RPMI8226 (cell line): ENCODE measurements at regions not wholly inside any gene's neighbourhood (a gene's known extent, or its start where the extent isn't known, plus 50 kb on each side); places are given as distances from the start of the nearest gene placed in this dataset.
"Not testable (repeated sequence)": the region's sequence is repeated elsewhere in the genome, so short reads cannot be mapped to it uniquely, and the experiment has no call there.

Source experiments
- DNase-seq: peaks from one replicate; pipeline ENCODE4 v3.0.0-alpha.2; 2015

DNA sequence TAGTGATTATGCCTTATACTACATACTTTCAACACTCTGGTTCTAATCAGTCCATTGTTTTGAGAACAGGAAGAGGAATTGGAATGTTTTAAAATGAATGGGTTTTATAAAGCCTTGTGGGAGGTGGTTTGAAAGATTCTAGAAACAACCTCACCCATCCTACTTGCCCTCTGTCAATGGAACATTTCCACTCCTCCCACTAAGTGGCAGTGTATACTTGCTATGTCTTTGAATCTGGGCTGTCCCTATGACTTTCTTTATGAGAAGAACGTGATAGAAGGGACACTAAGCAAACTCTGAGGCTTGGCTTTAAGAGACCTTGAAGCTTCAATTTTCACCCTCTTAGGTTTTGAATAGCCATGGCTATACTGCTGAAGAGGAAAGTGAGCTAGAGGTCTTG, 611.2 kb downstream of the PPP4R3C start:
- no peak for DNase-seq

GRCh38 chrX:26848511-26848910, 614.6 kb downstream of the PPP4R3C start:
- no peak for DNase-seq

DNA sequence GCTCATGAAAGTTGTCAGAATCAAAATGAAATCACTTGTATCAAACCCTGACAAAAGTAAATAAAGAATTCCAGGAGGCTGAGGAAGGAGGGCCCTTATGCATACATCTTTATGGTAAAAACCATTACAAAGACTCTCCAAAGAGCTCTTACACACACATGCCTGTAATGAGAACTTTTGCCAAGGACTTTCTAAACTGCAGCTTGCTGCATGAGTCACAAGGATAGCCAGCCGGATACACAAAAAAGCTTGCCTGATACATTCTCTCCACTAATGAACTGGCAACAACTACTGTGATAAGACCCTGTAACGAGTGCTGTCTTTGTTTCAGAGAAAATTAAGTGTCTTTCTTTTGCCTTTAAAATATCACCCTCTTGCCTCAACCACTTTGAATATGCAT, 618.1 kb downstream of the PPP4R3C start:
- no peak for DNase-seq

GRCh38 chrX:26822448-26822847, 606.5 kb downstream of the MAGEB5 start:
- DNase-seq: no peak

- DNase-seq: no peak
These were observed 573.8 kb downstream of the MAGEB5 start for GRCh38 chrX:26789751-26790150.

DNA sequence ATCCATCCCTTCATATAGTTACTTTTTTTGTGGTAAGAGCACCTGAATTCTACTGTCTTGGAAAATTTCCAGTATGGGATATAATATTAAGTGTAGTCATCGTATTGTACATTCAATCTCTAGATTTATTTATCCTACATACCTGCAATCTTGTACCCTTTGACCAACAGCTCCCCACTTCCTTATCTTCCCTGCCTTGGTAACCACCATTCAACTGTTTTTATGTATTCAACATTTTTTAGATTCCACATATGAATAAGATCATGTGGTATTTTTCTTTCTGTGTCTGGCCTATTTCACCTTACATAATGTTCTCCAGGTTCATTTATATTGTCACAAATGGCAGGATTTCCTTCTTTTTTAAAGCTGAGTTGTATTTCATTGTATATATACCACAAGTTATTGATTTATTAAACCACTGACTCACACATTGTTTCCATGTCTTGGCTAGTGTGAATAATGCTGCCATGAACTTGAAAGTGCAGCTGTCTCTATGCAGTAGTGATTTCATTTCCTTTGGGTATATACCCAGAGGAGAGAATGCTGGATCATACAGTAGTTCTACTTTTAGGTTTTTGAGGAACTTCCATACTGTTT, 572.5 kb downstream of the MAGEB5 start:
- DNase-seq: no peak

DNA sequence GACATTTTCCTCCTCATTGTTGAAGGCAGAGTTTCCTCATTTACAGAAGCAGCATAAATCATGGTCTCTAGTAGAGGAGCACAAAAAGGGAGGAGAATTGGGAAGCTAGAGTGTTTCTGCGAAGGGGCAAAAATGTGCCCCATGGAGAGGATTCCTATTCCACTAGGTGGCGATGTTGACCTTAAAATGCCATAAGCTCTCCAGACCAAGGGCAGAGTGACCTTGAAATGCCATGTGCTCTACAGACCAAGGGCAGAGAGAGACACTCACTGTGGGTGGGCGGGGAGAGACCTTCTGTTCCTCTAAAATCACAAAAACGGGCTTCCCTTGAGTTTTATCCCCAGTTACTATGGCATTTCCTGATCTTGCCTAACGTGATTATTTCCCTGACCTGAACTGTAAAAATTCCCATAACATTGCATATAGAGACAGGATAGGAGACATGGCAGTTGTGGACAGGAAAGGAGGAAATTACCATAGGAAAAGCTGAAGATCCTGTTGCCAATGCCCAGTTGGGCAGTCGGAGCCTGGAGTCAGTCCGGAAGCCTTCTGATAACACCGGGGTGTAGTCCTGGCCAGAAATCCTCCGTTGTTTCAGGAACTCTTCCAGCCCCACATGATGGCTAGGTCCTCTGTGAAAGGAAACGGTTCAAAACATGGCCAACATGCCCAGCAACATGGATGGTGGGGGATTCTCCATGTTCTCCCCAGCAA, 567.7 kb downstream of the MAGEB5 start:
- DNase-seq: peak; percentile 38

DNA sequence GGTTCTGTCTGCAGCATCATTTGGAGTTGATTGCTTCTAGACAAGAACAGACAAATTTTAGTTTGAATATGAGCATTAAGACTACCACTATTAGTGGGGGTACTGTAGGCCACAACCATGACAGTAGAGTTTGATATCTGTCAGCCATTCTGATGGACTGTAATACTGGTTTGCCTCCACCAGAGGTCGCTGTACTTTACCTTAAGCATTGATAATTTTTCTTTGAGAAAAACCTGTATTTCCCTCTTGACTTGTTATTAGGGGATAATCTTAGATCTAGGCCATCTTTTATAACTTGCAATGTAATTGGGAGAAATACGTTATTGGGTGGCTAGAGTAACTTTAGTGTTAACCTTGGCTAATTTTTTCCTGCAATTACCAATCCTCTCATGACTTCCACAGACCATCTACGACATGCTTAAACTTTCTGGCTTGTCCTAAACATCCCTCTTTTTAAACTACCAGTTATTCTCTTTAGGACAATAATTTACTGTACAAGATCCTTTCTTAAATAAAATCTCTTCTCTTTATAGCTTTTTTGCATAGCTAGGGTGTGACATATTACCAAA, 562.4 kb downstream of the MAGEB5 start:
- DNase-seq: peak; percentile 2

DNA sequence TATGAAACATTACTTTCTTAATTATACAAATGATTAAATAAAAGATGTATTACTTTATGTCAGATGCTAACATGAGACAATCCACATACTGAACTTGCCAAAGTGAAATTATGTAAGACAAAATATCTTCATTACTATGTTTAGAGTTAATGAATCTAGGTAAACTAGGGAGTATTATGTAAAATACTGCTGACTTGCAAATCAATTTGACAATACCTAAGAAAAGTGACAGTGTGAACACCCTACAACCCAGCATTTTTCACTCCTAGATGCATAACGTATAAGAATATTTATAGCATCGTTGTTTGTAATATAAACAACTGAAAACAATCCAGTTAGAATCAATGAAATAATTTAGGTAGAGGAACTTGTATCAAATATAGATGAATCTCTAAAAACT, 546.3 kb downstream of the MAGEB5 start:
- no peak for DNase-seq

DNA sequence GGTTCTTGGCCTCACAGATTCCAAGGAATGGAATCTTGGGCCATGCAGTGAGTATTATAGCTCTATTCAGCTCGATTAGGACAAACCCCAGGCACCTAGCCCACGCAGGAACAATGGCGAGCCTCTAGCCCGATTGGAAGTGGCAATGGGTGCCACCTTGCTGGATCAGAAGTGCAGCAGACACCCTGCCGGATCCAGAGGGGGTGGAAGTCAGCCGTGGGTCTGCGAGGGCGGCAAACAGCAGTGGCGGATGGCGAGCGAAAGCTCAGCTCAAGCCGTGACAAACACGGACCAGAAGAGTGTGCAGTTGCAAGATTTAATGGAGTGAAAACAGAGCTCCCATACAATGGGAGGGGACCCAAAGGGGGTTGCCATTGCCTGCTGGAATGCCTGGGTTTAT, 539.8 kb downstream of the MAGEB5 start:
- DNase-seq: not testable (repeated sequence)

GRCh38 chrX:26747877-26748276, 531.9 kb downstream of the MAGEB5 start:
- no peak for DNase-seq

DNA sequence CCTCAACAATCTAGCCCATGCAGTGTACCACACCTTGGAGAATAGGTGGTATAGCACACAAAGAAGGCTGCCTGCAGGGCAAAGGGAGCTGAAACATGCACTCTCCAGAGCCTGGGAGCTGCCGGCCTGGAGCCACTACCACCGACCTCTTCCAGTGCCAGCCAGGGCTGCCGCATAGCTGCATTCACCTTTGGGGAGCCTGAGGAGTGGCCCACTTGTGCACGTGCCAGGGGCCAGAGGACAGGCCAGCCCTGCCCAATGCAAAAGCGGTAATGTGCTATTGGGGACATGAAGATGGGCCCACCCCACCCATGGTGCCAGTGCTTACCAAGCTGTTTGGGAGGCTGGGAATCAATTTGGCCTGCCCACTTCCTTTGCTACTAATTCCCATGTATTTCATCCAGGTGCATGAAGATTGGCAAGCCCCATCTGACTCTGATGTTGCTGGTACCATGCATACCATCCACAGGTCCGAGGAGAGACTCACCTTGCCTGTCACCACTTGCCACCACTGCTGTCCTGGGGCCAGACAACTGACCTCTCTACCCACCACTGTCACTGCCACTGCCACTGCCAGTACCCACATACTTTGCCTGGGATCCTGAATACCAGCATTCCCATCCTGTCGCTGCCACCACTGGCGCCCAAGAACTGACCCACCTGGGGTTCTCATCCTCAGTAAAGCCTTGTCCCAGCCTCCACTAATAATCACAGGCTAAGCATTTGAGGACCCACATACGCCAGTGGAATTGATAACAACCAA, 506.9 kb downstream of the MAGEB5 start:
- DNase-seq: no peak

GRCh38 chrX:26672571-26672970, 456.6 kb downstream of the MAGEB5 start:
- no peak for DNase-seq

GRCh38 chrX:26670521-26670920, 454.6 kb downstream of the MAGEB5 start:
- no peak for DNase-seq

DNA sequence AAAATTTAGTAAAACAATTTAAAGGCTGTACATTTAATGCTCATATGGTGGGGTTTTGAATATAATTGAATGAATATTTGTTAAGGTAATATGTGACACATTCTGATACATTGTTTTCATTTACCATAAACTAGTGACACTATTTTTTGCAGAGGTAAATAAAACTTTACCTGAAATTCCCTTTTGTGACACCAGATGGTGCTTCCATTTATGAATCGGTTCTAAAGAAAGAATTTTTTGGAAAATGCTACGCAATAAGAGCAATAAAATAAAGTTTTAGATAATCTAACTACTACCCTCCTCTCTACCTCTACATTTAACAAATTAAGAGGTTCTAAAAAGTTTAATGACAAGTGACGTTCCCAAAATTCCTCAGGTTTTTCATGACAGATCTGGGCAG, 448.9 kb downstream of the MAGEB5 start:
- DNase-seq: no peak

- DNase-seq: no peak
These were observed 437.1 kb downstream of the MAGEB5 start for GRCh38 chrX:26653050-26653449.

DNA sequence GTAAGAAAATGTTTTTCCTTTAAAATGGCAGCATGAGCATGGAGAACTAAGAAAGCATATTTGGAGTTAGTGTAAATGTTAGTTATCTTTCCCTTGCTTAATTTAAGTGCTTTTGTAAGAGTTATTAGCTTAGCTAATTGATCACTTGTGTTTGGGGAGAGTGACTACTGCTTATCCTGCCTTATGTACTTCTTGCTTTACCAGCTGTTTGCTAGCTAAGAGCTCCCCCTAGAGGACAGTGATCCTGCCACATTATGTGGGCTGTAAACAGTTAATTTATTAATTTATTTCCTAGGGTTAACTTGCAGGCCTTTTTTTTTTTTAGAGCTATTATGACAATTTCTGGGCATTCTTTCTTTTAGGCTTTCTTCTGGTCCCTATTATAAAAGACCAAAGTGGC, 435.8 kb downstream of the MAGEB5 start:
- DNase-seq: peak; percentile 8

DNA sequence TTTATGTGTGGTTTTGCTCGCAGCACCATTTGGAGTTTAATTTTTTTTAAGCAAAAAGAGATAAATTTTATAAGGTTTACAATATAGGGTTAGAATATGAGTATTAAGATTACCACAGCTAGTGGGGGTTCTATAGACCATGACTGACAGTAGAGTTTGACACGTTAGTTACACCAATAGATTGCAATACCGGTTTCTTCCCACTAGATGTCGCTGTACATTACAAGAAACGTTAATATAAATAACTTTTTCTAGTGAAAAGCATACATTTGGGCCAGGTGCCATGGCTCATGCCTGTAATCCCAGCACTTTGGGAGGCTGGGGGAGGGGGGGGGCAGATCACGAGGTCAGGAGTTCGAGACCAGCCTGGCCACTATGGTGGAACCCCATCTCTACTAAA, 433.6 kb downstream of the MAGEB5 start:
- DNase-seq: peak; percentile 47

- no peak for DNase-seq
These were observed 415.4 kb downstream of the MAGEB5 start for GRCh38 chrX:26631385-26631784.

DNA sequence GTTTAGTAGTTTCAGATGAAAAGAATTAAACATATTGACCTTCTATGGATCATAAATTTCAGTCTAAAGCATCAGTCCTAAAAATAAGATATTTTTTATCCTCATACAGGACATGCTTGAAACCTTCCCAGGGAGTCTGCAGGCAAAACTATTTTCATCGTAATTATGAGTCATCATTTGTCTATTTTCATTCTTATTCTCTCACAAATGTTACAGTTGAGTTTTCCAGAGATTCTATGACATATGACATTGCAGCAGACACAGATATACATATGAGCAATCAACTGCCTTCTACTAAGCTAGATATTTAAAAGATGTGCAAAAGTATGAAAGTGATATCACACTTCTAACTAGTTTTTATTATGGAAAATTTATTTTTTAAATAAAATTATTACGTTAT, 398.0 kb downstream of the MAGEB5 start:
- DNase-seq: no peak

DNA sequence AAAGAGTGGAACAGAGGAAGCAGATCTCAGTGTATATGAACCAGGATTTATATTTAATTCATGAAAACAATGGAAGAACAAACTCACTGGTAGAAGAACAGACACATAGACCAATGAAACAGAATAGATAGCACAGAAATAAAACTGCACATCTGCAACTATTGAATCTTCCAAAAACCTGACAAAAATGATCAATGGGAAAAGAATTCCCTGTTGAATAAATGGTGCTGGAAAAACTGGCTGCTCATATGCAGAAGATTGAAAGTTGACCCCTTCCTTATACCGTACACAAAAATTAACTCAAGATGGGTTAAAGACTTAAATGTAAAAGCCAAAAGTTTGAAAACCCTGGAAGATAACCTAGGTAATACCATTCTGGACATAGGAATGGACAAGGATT, 391.0 kb downstream of the MAGEB5 start:
- DNase-seq: no peak

DNA sequence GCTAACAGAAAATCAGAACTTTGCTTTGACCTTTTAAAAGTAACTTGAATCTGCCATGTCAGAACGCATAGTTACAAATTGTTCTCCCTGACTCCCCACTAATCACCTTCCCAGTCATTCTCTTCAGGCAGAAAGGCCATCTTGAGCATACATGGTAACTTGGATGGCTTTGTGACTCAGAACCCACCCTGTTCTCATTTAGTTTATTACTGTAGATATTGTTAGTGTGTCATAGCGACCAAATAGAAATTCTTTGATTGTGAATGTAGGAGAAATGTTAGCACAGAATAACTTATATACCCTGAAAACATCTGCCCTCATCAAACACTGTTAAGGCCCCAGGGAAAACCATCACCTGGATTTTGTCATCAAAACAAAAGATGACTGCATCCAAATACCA, 382.0 kb downstream of the MAGEB5 start:
- no peak for DNase-seq

DNA sequence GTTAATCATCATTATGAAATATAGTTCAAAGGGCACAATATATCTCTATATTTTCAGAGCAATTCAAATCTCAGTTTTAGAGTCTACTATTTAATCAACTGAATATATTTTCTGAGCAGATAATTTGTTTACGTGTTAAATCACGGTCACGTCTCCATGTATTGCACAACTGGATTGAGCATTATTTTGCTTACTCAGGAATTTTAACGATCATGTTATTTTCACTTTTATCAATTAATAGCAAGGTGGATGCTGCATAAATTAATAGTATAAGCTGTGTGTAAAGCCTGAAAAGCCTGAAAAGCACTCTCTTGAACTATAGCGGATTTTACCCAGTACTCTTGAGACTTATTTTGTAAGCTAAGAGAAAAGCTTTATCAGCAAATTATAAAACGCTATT, 374.9 kb downstream of the MAGEB5 start:
- no peak for DNase-seq

GRCh38 chrX:26586570-26586969, 370.6 kb downstream of the MAGEB5 start:
- DNase-seq: no peak
